ENCODE measurements at regions not wholly inside any gene's neighbourhood (a gene's known extent, or its start where the extent isn't known, plus 50 kb on each side); places are given as distances from the start of the nearest gene placed in this dataset.
"Not testable (repeated sequence)": the region's sequence is repeated elsewhere in the genome, so short reads cannot be mapped to it uniquely, and the experiment has no call there.

DNA sequence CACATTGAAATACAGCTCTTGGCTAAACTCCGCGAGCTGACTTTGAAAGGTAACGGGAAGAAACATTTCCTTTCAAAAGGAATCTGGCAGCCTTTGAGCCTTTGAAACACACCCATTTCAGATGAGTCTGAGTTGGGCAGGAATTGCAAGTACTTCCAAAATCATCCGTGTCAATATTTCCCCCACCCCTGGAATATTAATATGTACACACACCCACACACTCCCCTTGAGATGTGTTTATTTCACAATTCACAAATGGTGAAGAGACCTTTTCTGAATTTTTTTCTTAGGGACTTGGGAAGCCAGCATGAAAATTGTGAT lies 438.7 kb upstream of the NRP1 start:
- H3K4me3 ChIP-seq (ENCODE audit: low read depth, low read length): no peak overlapping the region
- H3K36me3 ChIP-seq (ENCODE audit: control insufficient read depth, insufficient read depth, low read length): no peaks in the 10 kb centered on the region
- Mint-ChIP-seq H3K36me3 (ENCODE audit: insufficient read depth, unreplicated experiment) (no peaks in the 10 kb centered on the region), H3K4me3 (ENCODE audit: unreplicated experiment) (no peak overlapping the region), H3K27ac (ENCODE audit: unreplicated experiment) (no peak overlapping the region), H3K27me3 (ENCODE audit: insufficient read depth, unreplicated experiment) (no peaks in the 10 kb centered on the region), H3K9me3 (ENCODE audit: unreplicated experiment) (no peaks in the 10 kb centered on the region), H3K4me1 (ENCODE audit: low read depth, unreplicated experiment) (no peaks in the 10 kb centered on the region)
- DNase-seq: no peak
- no TSS peak for BruUV-seq (replicated peaks)
- H3K27me3 ChIP-seq (replicated peaks; ENCODE audit: control insufficient read depth, insufficient read depth, low read length): no peaks in the 10 kb centered on the region
- intact Hi-C loops (cut with micrococcal nuclease; ENCODE audit: unreplicated experiment): no loop called here
- ChIA-PET POLR2A (no interaction called here), CTCF (no interaction called here)
- H3K4me1 ChIP-seq: no peaks in the 10 kb centered on the region
- H3K9me3 ChIP-seq: no peaks in the 10 kb centered on the region
- TF ChIP-seq CTCF (IDR thresholded peaks at IDR 0.05; ENCODE audit: insufficient read depth in 1 of 2, low read depth in 1 of 2, low read length in 1 of 2, severe bottlenecking in 1 of 2, unreplicated experiment in 1 of 2): no peak

DNA sequence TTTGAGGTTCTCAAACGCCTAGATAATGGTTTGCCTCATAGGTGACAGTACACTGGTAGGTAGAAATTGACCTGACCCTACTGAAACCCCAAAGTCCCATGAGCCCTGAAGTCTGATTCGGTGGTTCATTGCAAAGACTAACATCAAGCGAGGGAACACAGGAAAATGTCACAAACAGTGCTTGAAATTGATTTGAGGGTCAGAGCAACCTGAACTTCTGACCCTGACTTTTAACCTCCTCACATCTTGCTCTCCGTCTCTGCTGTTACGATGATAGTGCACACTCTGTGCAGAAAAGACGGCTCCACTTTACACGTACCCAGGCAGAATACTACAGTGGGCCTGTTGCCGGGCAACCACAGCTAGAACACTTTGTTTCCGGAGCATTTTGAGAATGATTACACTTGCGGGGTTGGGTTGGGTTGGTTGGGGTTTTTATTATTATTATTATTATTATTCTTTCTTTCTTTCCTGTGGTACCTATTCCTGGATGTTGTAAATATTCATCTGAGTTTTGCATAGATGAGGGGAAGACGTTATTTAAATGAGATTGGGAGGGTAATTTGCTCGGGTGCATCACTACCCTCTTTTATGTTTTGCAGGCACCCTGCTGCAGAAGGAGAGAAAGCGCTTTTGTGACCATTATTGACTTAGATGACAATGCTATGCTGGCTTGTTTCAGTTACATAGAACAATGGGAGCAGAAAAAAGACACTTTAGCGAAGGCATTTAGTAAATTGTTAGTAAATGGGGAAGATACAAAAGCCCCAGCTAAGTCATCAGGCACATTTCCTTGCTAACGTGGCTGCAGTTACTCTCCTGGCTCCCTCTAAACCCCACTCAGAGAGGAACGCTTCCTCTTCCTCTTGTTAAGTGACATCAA lies 438.1 kb upstream of the NRP1 start:
- no peaks in the 10 kb centered on the region for H3K9me3 Mint-ChIP-seq (ENCODE audit: unreplicated experiment)

DNA sequence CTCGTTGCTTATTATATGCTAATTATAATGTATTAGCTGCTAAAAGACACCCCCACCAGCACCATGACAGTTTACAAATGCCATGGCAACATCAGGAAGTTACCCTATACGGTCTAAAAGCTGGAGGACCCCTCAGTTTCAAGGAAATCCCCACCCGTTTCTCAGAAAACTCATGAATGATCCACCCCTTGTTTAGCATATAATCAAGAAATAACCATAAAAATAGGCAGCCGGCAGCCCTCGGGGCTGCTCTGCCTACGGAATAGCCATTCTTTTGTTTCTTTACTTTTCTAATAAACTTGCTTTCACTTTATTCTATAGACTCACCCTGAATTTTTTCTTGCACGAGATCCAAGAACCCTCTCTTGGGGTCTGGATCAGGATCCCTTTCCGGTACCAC lies 437.4 kb upstream of the NRP1 start:
- DNase-seq; intact Hi-C loops (cut with micrococcal nuclease; ENCODE audit: unreplicated experiment); H3K4me1 Mint-ChIP-seq (ENCODE audit: low read depth, unreplicated experiment); H3K4me3 ChIP-seq (ENCODE audit: low read depth, low read length); H3K4me1 ChIP-seq; H3K27ac Mint-ChIP-seq (ENCODE audit: unreplicated experiment); H3K9me3 Mint-ChIP-seq (ENCODE audit: unreplicated experiment); H3K36me3 ChIP-seq (ENCODE audit: control insufficient read depth, insufficient read depth, low read length); H3K9me3 ChIP-seq; BruUV-seq (replicated peaks); H3K36me3 Mint-ChIP-seq (ENCODE audit: insufficient read depth, unreplicated experiment); H3K27me3 Mint-ChIP-seq (ENCODE audit: insufficient read depth, unreplicated experiment); H3K27me3 ChIP-seq (replicated peaks; ENCODE audit: control insufficient read depth, insufficient read depth, low read length); CTCF ChIA-PET; H3K4me3 Mint-ChIP-seq (ENCODE audit: unreplicated experiment); POLR2A ChIA-PET: not testable (repeated sequence)

More for the DNA sequence above, 438.1 kb upstream of the NRP1 start:
- Histone ChIP-seq H3K4me1 (no peaks in the 10 kb centered on the region), H3K27me3 (replicated peaks; ENCODE audit: control insufficient read depth, insufficient read depth, low read length) (no peaks in the 10 kb centered on the region), H3K4me3 (ENCODE audit: low read depth, low read length) (no peak overlapping the region), H3K9me3 (no peaks in the 10 kb centered on the region), H3K36me3 (ENCODE audit: control insufficient read depth, insufficient read depth, low read length) (no peaks in the 10 kb centered on the region)
- Mint-ChIP-seq H3K4me1 (ENCODE audit: low read depth, unreplicated experiment) (no peaks in the 10 kb centered on the region), H3K4me3 (ENCODE audit: unreplicated experiment) (no peak overlapping the region), H3K27ac (ENCODE audit: unreplicated experiment) (no peak overlapping the region), H3K27me3 (ENCODE audit: insufficient read depth, unreplicated experiment) (no peaks in the 10 kb centered on the region), H3K36me3 (ENCODE audit: insufficient read depth, unreplicated experiment) (no peaks in the 10 kb centered on the region)
- no peak for TF ChIP-seq CTCF (IDR thresholded peaks at IDR 0.05; ENCODE audit: insufficient read depth in 1 of 2, low read depth in 1 of 2, low read length in 1 of 2, severe bottlenecking in 1 of 2, unreplicated experiment in 1 of 2)
- intact Hi-C loops (cut with micrococcal nuclease; ENCODE audit: unreplicated experiment): no loop called here
- no TSS peak for BruUV-seq (replicated peaks)
- POLR2A ChIA-PET: no interaction called here
- DNase-seq: no peak
- CTCF ChIA-PET: no interaction called here

All from Caco-2 (cell line).